HG03060 (cell line): ENCODE measurements at regions not wholly inside any gene's neighbourhood (a gene's known extent, or its start where the extent isn't known, plus 50 kb on each side); places are given as distances from the start of the nearest gene placed in this dataset.
"Not testable (repeated sequence)": the region's sequence is repeated elsewhere in the genome, so short reads cannot be mapped to it uniquely, and the experiment has no call there.

ENCODE experiments used
- ATAC-seq: cut with Tn5 transposase; IDR thresholded peaks from one replicate; pipeline ENCODE4 v1.9.1; 2021; ENCODE audit warnings: low read depth, moderate number of reproducible peaks; ENCODE audit not compliant: unreplicated experiment

DNA sequence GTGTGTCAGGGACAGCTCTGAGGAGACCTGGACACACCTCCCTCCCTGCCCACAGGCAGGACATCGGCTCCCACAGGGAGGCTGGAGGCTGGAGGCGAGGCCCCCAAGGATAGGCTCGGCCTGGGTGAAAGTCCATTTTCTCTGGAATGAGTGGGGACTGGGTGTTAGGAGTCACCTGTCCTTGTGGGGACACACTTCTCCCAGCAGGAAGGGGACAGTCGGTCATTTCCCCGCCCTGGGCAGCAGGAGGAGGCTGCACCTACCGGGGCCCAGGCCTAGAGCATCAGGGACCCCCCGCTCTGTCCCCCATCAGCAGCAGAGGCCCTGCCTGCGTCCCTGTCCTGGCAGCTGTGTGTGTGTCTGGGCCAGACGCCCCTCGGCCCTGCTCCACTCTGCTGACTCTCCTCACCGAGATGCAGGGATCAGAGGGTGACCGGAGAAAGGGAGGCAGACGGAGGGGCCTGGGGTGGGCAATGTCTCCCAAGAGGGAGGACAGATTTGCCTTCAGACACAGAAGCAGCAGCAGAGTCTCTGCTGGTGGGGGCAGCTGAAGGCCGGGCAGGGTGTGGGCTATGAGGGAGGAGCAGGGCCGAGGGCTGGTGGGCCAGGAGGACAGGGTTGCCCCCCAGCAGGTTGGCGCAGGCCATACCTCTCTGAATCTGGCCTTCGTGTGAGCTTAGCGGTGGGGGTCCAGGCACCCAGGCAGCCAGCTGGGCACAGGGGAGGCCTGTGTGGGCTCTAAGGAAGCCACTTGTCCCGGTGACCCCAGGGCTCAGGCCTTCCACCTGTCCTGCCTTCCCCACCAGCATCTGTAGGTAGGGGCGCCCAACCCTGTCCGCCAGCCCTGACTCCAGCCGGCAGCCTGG, 125.7 kb upstream of the NKX1-1 start:
- no peak for ATAC-seq

DNA sequence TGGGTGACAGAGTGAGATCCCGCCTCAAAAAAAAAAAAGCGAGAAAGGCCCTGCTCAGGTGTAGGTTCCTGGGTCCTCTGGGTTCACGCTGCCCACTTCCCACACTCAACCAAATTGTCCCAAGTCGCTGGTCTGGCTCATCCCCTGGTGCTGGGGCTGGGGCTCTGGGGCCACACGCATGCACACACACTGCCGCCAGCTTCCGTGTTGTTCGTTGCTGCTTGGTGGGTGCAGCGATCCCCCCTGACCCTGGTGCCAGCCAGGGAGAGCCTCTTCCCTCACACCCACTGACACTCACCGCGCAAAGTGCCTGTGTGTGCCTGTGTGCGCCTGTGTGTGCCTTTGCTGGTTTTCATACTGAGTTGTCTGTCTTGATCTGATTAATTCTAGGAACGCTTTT, 124.1 kb upstream of the NKX1-1 start:
- ATAC-seq = no peak

DNA sequence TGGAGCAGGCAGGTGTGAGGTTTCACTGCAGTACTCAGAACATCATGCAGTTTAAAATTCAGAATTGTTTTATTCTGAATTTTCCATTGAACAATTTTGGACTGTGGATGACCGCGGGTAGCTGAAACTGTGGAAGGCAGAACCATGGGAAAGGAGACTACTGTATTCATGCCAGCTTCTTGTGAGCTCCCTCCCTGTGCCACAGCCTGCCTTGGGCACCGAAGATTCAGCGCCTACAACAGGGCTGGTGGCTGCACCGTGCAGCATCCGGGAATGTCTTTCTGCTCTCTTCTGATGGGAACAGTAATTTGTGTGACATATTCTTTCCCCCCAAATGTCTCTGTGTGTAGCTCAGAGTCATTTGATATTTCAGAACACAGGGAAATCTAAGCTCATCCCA, 118.5 kb upstream of the NKX1-1 start:
- no peak for ATAC-seq

- no peak for ATAC-seq
Measured at GRCh38 chr4:1523907-1524636, 117.8 kb upstream of the NKX1-1 start.

- ATAC-seq = no peak
Measured at GRCh38 chr4:1523506-1523905, 117.3 kb upstream of the NKX1-1 start.

- ATAC-seq = no peak
Measured at GRCh38 chr4:1523033-1523432, 116.8 kb upstream of the NKX1-1 start.

DNA sequence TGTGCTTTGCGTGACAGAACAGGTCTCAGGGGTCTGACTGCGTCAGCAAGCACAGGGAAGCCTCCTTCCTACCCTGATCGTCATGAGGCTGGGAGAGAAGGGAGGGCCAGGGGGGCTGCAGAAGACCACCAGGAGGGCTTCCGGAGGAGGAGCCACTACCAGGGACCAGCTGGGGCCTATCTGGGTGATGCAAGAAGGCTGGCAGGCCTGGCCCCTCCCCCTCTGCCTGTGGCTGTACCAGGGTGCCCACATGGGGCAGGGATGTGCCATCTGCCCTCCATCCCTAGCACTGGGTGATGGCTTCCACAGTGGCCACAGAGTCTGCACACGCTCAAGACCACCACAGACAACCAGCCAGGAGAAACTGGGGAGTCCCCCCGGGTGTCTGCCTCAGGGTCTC, 116.4 kb upstream of the NKX1-1 start:
- ATAC-seq = no peak

- ATAC-seq = no peak
Measured at GRCh38 chr4:1521821-1522361, 115.6 kb upstream of the NKX1-1 start.

DNA sequence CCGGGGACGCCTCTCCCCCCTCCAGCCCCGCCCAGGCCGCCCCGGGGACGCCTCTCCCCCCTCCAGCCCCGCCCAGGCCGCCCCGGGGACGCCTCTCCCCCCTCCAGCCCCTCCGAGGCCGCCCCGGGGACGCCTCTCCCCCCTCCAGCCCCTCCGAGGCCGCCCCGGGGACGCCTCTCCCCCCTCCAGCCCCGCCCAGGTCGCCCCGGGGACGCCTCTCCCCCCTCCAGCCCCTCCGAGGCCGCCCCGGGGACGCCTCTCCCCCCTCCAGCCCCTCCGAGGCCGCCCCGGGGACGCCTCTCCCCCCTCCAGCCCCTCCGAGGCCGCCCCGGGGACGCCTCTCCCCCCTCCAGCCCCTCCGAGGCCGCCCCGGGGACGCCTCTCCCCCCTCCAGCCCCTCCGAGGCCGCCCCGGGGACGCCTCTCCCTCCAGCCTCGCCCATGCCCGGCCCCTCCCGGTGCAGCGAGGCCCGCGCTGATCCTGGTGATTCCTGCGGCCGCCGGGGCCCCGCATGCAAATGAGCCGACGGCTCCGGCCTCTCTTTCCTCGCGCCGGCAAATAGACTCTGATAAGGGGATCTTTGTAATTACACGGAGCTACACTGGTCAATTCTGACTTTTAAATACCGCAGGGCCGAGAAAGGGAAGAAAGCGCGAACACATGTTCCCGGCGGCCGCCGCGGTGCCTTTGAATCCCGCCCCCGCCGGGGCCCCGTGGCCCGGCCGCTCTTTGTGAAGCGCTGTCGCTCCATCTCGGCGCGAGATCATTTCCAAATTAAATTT, 114.7 kb upstream of the NKX1-1 start:
- not testable (repeated sequence) for ATAC-seq

GRCh38 chr4:1519787-1520661, 113.8 kb upstream of the NKX1-1 start:
- ATAC-seq = no peak

DNA sequence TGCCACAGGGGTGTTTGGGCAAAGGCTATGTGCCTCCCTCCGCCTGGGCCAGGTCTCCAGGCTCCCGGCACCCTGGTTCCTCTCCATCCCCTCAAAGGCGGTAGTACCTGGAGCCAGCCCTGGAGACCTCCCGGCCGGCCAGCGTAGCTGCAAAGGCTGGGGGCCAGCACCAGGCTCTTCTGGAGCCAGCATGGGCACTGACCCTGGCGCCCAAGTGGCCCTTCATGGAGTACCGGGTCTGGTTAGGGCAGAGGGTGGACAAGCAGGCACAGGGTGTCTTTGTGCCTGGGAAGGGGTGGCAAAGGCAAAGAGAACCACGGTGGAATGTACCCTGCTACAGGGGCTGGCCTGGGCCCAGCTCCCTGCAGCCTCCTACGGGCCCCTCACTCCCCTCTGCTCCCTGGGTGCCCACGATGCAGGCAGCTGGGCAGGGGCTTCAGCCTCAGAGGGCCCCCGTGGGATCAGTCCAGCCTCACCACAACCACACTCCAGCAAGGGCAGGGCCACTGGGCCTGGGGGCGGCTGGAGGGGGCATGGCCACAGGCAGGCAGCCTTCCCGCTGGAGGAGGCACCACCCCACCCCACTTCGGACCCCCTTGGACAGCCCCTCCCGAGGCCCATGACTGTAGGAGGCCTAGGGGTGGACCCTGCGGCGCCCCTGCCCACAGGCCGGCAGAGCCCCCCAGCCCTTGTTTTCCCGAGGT, 112.9 kb upstream of the NKX1-1 start:
- no peak for ATAC-seq

GRCh38 chr4:1517592-1518411, 111.6 kb upstream of the NKX1-1 start:
- no peak for ATAC-seq

GRCh38 chr4:1516881-1517480, 110.7 kb upstream of the NKX1-1 start:
- no peak for ATAC-seq

DNA sequence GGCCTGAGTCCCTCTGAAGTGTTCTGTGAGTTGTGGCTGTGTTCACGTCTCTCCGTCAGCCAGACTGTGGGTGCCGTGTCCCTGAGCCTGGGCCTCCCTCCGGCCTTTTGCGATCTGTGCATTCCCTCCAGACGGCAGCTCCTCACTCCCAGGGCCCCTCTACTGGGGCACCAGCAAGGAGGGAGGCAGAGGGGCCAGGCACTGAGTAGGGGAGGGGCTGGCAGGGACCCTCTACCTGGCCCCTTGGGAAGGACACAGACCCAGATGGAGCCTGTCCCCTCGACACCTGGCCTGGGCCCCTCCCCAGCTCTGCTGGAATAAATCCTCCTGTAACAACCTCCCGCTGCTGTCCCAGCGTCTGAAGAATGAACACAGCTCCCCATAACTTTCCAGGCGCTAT, 110.0 kb upstream of the NKX1-1 start:
- no peak for ATAC-seq

GRCh38 chr4:1515763-1516162, 109.5 kb upstream of the NKX1-1 start:
- ATAC-seq = no peak

DNA sequence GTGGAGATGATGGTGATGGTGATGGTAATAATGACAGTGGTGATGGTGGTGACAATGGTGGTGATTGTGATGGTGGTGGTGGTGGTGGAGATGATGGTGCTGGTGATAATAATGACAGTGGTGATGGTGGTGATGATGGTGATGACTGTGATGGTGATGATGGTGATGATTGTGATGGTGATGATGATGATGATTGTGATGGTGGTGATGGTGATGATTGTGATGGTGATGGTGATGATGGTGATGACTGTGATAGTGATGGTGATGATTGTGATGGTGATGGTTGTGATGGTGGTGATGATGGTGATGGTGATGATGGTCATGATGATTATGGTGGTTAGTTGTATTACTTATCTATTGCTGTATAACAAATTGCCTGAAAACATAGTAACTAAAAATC, 108.9 kb upstream of the NKX1-1 start:
- no peak for ATAC-seq

DNA sequence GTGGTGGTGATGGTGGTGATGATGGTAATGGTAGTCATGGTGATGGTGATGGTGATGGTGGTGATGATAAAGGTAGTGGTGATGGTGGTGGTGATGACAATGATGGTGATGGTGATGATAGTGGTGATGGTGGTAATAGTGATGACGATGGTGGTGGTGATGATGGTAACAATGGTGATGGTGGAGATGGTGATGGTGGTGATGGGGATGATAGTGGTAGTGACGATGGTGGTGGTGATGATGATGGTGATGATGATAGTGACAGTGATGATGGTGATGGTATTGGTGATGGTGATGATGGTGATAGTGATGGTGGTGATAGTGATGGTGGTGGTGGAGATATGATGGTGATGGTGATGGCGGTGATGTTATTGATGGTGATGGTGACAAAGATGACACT, 108.4 kb upstream of the NKX1-1 start:
- ATAC-seq = no peak

DNA sequence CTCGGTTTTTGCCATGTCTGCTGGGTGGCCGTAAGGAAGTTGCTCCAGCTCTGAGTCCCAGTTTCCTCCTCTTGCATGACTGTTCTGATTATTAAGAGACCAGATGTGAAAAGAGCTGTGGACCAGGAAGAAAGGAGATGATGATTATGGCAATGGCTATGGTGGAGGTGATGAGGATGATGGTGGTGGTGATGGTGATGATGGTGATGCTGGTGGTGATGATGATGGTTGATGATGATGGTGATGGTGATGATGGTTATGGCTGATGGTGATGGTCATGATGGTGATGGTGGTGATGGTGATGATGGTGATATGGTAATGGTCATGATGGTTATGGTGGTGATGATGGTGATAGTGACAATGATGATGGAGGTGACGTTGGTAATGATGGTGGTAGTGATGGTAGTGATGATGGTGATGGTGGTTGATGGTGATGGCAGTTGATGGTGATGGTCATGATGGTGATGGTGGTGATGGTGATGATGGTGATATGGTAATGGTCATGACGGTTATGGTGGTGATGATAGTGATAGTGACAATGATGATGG, 107.8 kb upstream of the NKX1-1 start:
- no peak for ATAC-seq
